Right cardiac atrium (tissue), 5 donors: ENCODE measurements at regions not wholly inside any gene's neighbourhood (a gene's known extent, or its start where the extent isn't known, plus 50 kb on each side); places are given as distances from the start of the nearest gene placed in this dataset.

Experiments
- ATAC-seq, 2 donors: fragments of 200-7000 bp; cut with Tn5 transposase; one replicate each; pipeline versions ENCODE4 v1.8.0 to v1.9.1; 2020; ENCODE audit warnings: moderate library complexity in 2 of 2, mild to moderate bottlenecking in 1 of 2
- DNase-seq, 3 donors: peaks; one replicate each; pipeline ENCODE4 v3.0.0-alpha.2; 2020
- H3K27ac ChIP-seq: one replicate; pipeline ENCODE4 v1.5.1; 2013; ENCODE audit warnings: mild to moderate bottlenecking, low read length, control low read depth, moderate library complexity
- H3K27me3 ChIP-seq: one replicate; pipeline ENCODE4 v1.6.1; 2013; ENCODE audit not compliant: control insufficient read depth, insufficient read depth
- H3K4me1 ChIP-seq: one replicate; pipeline ENCODE4 v1.6.1; 2013; ENCODE audit warnings: low read length; ENCODE audit not compliant: control insufficient read depth, insufficient read depth
- H3K4me3 ChIP-seq: one replicate; pipeline ENCODE4 v1.5.1; 2013; ENCODE audit warnings: low read length, control low read depth
- H3K9me3 ChIP-seq: one replicate; pipeline ENCODE4 v1.6.1; 2013; ENCODE audit warnings: low read length; ENCODE audit not compliant: control insufficient read depth
- WGBS: extraction: QIAGEN DNeasy Blood & Tissue Kit; methylation state at CpG from one replicate; pipeline ENCODE4 v1.1.7; 2013; 5-methylcytosine and 5-hydroxymethylcytosine counted together
- intact Hi-C, 4 donors: fragments of 100-400 bp; cut with DNase I; formaldehyde crosslinking; loops; one replicate each; pipeline versions ENCODE4 v1.11.0 to v1.14.0; 2022 to 2023
- donor health status: healthy with polysubstance abuse.
- donor health status: DM: no; HTN: yes; CAD: no.
- donor health status: DM: no; HTN: no; CAD: no.
- donor health status: DM: no; HTN: yes; CAD: no; lungs with severe emphysema.
- donor health status: DM: yes; HTN: yes; CAD: no.

- intact Hi-C loops: no loop called here
- H3K4me3 ChIP-seq: no peak overlapping the region
- no peak overlapping the region for H3K27ac ChIP-seq
- H3K4me1 ChIP-seq: no peaks in the 10 kb centered on the region
- 77% methylated on average over 3 of the region's 3 CpGs for WGBS
- ATAC-seq (no peak), DNase-seq (no peak)
- no peaks in the 10 kb centered on the region for H3K9me3 ChIP-seq
- no peaks in the 10 kb centered on the region for H3K27me3 ChIP-seq
Observed at GRCh38 chr4:90007494-90008167, 113.0 kb downstream of the MMRN1 start.

- no peaks in the 10 kb centered on the region for H3K27me3 ChIP-seq
- intact Hi-C loops: no loop called here
- H3K9me3 ChIP-seq: no peaks in the 10 kb centered on the region
- no peaks in the 10 kb centered on the region for H3K4me1 ChIP-seq
- H3K27ac ChIP-seq: no peak overlapping the region
- ATAC-seq: no peak
- no peak for DNase-seq
- no peak overlapping the region for H3K4me3 ChIP-seq
- WGBS: 85% methylated on average over 4 of the region's 4 CpGs
Observed at GRCh38 chr4:90012918-90013317, 114.3 kb upstream of the CCSER1 start.

- Histone ChIP-seq H3K4me1 (no peaks in the 10 kb centered on the region), H3K27me3 (no peaks in the 10 kb centered on the region), H3K27ac (no peak overlapping the region), H3K4me3 (no peak overlapping the region), H3K9me3 (no peaks in the 10 kb centered on the region)
- ATAC-seq (no peak), DNase-seq (no peak)
- intact Hi-C loops: loop anchor here in 1 of 4 donors (10.0 kb wide), 1 partner anchor 270 kb away; no protein-coding TSS in a partner anchor
- 65% methylated on average over 1 of the region's 1 CpG for WGBS
Observed at GRCh38 chr4:90024519-90024918, 102.7 kb upstream of the CCSER1 start.

GRCh38 chr4:90025248-90025647 lies 101.9 kb upstream of the CCSER1 start:
- H3K9me3 ChIP-seq: no peaks in the 10 kb centered on the region
- H3K4me1 ChIP-seq: no peaks in the 10 kb centered on the region
- intact Hi-C loops: loop anchor here in 1 of 4 donors (10.0 kb wide), 1 partner anchor 270 kb away; no protein-coding TSS in a partner anchor
- 53% methylated on average over 1 of the region's 1 CpG for WGBS
- DNase-seq (no peak), ATAC-seq (no peak)
- H3K27me3 ChIP-seq: no peaks in the 10 kb centered on the region
- no peak overlapping the region for H3K4me3 ChIP-seq
- H3K27ac ChIP-seq: no peak overlapping the region

GRCh38 chr4:90027565-90027964 lies 99.6 kb upstream of the CCSER1 start:
- intact Hi-C loops: loop anchor here in 1 of 4 donors (10.0 kb wide), 1 partner anchor 267 kb away; no protein-coding TSS in a partner anchor
- DNase-seq (no peak), ATAC-seq (no peak)
- no peaks in the 10 kb centered on the region for H3K27me3 ChIP-seq
- H3K4me3 ChIP-seq: no peak overlapping the region
- WGBS: 39% methylated on average over 2 of the region's 2 CpGs
- H3K27ac ChIP-seq: no peak overlapping the region
- no peaks in the 10 kb centered on the region for H3K4me1 ChIP-seq
- no peaks in the 10 kb centered on the region for H3K9me3 ChIP-seq

GRCh38 chr4:90028460-90028859 lies 98.7 kb upstream of the CCSER1 start:
- WGBS: 96% methylated on average over 2 of the region's 2 CpGs
- Histone ChIP-seq H3K27ac (no peak overlapping the region), H3K27me3 (no peaks in the 10 kb centered on the region), H3K4me1 (no peaks in the 10 kb centered on the region), H3K4me3 (no peak overlapping the region), H3K9me3 (no peaks in the 10 kb centered on the region)
- intact Hi-C loops: loop anchor here in 1 of 4 donors (10.0 kb wide), 1 partner anchor 266 kb away; no protein-coding TSS in a partner anchor
- no peak for ATAC-seq
- DNase-seq: no peak

- intact Hi-C loops: no loop called here
- 59% methylated on average over 3 of the region's 3 CpGs for WGBS
Observed at GRCh38 chr4:90030202-90030601, 97.0 kb upstream of the CCSER1 start.

GRCh38 chr4:90030953-90031352 lies 96.2 kb upstream of the CCSER1 start:
- intact Hi-C loops: no loop called here
- no peaks in the 10 kb centered on the region for H3K4me1 ChIP-seq
- H3K27me3 ChIP-seq: no peaks in the 10 kb centered on the region
- ATAC-seq (no peak), DNase-seq (no peak)
- H3K4me3 ChIP-seq: no peak overlapping the region
- H3K27ac ChIP-seq: no peak overlapping the region
- H3K9me3 ChIP-seq: no peaks in the 10 kb centered on the region
- 23% methylated on average over 3 of the region's 3 CpGs for WGBS

More at GRCh38 chr4:90030202-90030601, 97.0 kb upstream of the CCSER1 start:
- H3K4me3 ChIP-seq: no peak overlapping the region
- H3K9me3 ChIP-seq: no peaks in the 10 kb centered on the region
- ATAC-seq (no peak), DNase-seq (no peak)
- H3K4me1 ChIP-seq: no peaks in the 10 kb centered on the region
- H3K27ac ChIP-seq: no peak overlapping the region
- H3K27me3 ChIP-seq: no peaks in the 10 kb centered on the region

GRCh38 chr4:90039122-90039521 lies 88.1 kb upstream of the CCSER1 start:
- Histone ChIP-seq H3K27me3 (no peaks in the 10 kb centered on the region), H3K9me3 (no peaks in the 10 kb centered on the region), H3K4me3 (no peak overlapping the region), H3K27ac (no peak overlapping the region), H3K4me1 (no peaks in the 10 kb centered on the region)
- ATAC-seq (no peak), DNase-seq (no peak)
- 84% methylated on average over 7 of the region's 7 CpGs for WGBS
- intact Hi-C loops: no loop called here

- ATAC-seq (no peak), DNase-seq (no peak)
- Histone ChIP-seq H3K4me3 (no peak overlapping the region), H3K27ac (no peak overlapping the region), H3K9me3 (no peaks in the 10 kb centered on the region), H3K27me3 (no peaks in the 10 kb centered on the region), H3K4me1 (no peaks in the 10 kb centered on the region)
- intact Hi-C loops: no loop called here
- WGBS: 81% methylated on average over 3 of the region's 3 CpGs
Observed at GRCh38 chr4:90051999-90052398, 75.2 kb upstream of the CCSER1 start.

GRCh38 chr4:90057091-90057490 lies 70.1 kb upstream of the CCSER1 start:
- H3K9me3 ChIP-seq: no peaks in the 10 kb centered on the region
- no peak overlapping the region for H3K27ac ChIP-seq
- no peak for ATAC-seq
- no peaks in the 10 kb centered on the region for H3K27me3 ChIP-seq
- H3K4me3 ChIP-seq: no peak overlapping the region
- DNase-seq: no peak
- 54% methylated on average over 2 of the region's 2 CpGs for WGBS
- no peaks in the 10 kb centered on the region for H3K4me1 ChIP-seq
- intact Hi-C loops: no loop called here

- DNase-seq (no peak), ATAC-seq (no peak)
- Histone ChIP-seq H3K9me3 (no peaks in the 10 kb centered on the region), H3K4me3 (no peak overlapping the region), H3K27me3 (no peaks in the 10 kb centered on the region), H3K4me1 (no peaks in the 10 kb centered on the region), H3K27ac (no peak overlapping the region)
- WGBS: 76% methylated on average over 4 of the region's 4 CpGs
- intact Hi-C loops: no loop called here
Observed at GRCh38 chr4:90060039-90060438, 67.2 kb upstream of the CCSER1 start.
